NCI-H187 (cell line): ENCODE measurements at regions not wholly inside any gene's neighbourhood (a gene's known extent, or its start where the extent isn't known, plus 50 kb on each side); places are given as distances from the start of the nearest gene placed in this dataset.

Experiments
- DNase-seq, 2 experiments: peaks; one replicate each; lab custom pipeline; 2025; lab: John Stamatoyannopoulos, UW

DNA sequence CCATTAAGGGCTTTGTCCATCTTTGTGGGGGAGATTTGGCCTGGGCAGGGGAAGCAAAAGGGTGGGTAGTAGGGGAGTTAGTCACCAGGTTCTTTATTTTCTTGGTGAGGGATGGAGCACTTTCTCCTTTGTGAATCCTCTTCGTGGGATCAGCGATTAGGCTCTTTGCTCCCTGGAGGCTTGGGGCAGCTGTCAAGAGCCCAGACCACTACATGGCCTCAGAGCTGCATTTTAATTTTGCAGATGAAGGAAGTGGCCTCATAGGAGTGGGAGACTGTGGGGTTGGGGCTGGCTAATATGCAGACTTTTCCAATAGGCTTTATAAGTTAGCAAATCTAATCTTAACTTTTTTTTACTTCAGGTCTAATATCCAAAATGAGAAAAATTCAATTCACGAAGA lies 168.1 kb upstream of the DEFB112 start:
- no peak for DNase-seq

GRCh38 chr6:50236164-50236563 lies 186.4 kb upstream of the DEFB112 start:
- DNase-seq = no peak

DNA sequence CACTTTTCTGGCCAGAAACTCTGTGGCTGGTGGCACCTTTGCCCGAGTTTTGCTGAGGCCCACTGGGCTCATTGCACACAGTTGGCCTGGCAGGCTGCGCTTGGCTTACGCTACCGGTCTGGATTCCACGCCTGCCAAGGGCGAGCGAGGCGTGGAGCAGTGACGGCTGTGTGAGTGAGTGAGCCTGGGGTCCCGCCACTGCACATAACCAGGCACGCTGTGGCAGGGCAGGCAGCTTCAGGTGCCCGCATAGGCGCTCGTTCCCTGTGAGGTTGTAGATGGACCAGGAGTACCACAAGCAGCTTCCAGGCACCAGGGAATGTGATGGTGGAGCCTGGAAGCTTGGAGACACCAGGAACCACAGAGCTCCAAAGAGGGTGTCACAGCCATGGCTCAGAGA lies 190.1 kb upstream of the DEFB112 start:
- DNase-seq = no peak

DNA sequence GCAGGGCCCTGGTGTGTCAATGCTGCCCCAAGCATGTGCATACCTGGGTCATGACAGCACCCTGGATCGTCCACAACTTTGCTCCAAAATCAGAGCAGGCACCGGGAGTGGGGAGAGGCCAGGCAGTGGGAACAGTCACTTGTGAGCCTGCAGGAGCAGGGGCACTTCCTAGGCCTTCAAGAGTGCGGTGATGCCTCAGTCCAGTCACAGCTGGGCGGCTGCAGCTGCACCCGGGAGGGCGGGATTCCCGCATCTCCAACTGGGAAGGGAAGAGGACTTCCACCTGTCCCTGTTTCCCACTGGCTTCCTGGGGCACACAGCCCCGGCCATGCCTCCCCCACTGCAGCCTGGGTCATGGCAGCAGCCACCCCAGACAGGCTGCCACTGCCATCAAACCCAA lies 191.3 kb upstream of the DEFB112 start:
- no peak for DNase-seq

GRCh38 chr6:50249493-50249892 lies 199.8 kb upstream of the DEFB112 start:
- DNase-seq = no peak

GRCh38 chr6:50257322-50257721 lies 207.6 kb upstream of the DEFB112 start:
- DNase-seq = no peak

DNA sequence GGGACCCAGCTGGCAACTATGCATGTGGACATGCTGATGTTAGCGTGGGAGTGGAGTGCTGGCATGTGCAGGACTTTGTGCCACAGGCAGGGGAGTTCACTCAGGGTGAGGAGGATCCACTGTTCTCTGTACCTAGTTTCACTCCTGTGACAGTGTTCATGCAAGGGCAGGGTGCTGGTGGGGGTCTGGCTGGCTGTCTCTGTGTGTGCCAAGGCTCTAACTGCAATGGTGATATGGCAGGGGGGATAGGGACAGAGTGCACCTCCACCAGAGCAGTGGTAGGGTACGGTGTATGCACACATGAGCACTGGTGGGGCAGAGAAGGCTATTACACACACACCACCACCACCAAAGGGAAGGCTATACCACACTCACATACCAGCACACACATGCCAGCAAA lies 210.2 kb upstream of the DEFB112 start:
- no peak for DNase-seq

DNA sequence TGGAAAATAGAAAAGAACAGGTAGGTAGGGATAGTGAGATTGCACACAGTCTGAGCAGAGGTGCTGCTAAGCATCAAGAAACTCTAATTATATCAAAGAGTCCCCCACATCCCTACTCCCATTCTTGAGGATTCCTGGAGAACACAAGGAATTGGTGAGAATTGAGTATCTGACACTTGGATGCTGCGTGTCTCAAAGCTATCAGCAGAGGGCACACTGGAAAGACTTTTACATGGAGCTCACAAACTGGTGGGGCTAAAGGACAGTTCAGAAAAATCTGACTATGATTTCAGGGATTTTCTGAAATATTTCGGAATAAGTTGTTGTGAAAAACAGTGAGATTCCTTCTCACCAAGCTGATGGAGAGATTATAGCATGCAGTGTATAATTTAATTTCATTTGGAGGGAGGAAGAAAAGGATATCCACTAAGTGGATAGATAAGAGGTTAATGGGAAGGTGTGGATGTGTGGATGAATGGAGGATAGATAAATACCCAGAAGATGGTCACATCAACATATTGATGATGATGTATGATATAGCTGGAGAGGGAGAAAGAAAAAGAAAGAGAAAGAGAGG lies 215.4 kb upstream of the DEFB112 start:
- no peak for DNase-seq

DNA sequence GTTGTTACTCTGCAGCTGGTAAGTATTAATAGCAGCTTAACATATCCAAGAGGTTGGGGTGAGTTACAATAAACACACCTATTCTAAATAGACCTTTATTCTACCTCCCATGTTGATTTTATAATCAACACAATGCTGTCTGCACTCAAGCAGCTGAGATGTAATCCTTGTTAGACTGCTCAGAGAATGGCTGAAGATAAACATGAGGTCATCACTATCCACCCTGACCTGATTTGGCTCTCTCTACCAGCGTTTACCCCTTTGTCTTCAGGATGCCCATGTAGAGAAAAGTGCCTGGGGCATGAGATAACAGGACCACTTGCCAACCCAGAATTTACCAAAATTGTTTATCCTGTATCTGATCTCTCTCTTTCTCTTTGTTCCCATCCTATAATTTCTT lies 220.7 kb upstream of the DEFB112 start:
- no peak for DNase-seq

DNA sequence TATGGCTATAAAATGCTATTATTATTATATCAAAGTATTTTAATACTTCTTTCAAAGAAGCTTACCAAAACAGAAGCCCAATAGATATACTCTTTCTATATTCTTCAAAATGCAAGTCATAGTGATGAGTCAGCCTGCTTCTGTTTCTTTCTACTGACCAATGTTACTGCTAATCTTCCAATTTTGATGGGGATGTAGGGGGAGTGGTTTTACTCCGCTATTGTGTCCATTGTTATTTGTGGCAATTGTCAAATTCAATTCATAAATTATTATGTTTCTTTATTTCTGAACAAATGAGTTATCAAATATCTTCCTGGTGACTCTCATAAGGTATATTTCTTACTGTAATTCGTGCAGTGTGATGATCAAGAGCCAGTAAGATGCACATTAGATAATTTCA lies 221.5 kb upstream of the DEFB112 start:
- DNase-seq = no peak

- no peak for DNase-seq
Observed at GRCh38 chr6:50271817-50272216, 222.1 kb upstream of the DEFB112 start.

DNA sequence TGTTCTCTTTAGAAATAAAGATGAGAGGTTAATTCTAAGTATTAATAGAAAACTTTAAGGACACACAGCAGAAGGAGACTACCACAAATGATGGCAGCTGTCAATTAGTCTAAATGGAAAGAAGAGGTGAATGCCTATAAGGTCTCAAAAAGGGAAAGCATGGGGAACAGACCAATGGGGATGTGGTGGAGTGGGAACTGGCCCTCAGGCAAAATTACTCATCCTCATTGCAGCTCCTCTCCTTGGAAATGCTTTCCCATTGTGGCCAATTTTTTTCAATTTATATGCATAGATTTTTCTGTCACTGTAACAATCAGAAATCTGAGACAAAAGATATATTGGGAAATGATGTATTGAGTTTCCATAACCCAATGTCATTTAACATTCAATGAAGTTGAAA lies 222.9 kb upstream of the DEFB112 start:
- DNase-seq = no peak

GRCh38 chr6:50276771-50277261 lies 227.1 kb upstream of the DEFB112 start:
- DNase-seq = no peak

GRCh38 chr6:50277774-50278173 lies 228.0 kb upstream of the DEFB112 start:
- DNase-seq = no peak

GRCh38 chr6:50278663-50279062 lies 228.9 kb upstream of the DEFB112 start:
- DNase-seq = no peak

DNA sequence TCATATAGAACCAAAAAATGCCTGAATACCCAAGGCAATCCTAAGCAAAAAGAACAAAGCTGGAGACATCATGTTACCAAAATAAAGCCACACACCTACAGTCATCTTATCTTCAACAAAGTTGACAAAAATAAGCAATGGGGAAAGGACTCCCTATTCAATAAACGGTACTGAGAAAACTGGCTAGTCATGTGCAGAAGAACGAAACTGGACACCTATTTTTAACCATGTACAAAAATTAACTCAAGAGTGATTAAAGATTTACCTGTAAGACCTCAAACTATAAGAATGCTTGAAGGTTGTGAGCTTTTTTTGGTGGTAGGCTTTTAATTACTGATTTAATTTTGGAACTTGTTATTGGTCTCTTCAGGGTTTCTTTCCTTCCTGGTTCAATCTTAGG lies 236.0 kb upstream of the DEFB112 start:
- no peak for DNase-seq

GRCh38 chr6:50288241-50288640 lies 238.5 kb upstream of the DEFB112 start:
- no peak for DNase-seq

- DNase-seq = no peak
Observed at GRCh38 chr6:50288881-50289280, 239.2 kb upstream of the DEFB112 start.

DNA sequence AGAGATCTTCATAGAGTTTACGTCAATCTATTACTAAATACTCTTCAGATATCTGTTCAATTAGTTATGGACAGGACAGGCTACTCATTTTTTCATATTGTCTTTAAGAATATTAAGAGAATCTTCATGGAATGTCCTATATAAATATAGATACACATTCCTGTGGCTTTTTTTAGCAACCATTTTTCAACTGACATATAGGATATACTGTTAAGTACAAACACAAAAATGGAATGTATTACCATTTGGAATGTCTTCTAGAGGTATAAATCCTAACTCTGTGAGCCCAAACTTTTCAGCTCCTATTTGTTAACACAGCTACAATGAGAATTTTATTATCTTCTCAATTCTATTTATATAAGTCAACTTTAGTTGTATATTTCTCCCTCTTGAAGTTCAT lies 239.6 kb upstream of the DEFB112 start:
- DNase-seq = no peak

DNA sequence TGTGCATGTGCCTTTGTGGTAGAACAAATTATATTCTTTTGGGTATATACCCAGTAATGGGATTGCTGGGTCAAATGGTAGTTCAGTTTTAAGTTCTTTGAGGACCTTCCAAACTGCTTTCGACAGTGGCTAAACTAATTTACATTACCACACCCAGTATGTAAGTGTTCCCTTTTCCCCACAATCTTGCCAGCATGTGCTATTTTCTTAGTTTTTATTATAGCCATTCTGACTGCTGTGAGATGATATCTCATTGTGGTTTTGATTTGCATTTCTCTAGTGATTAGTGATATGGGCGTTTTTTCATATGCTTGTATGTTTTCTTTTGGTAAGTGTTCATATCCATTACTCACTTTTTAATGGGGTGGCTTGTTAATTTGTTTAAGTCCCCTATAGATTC lies 251.6 kb upstream of the DEFB112 start:
- no peak for DNase-seq

DNA sequence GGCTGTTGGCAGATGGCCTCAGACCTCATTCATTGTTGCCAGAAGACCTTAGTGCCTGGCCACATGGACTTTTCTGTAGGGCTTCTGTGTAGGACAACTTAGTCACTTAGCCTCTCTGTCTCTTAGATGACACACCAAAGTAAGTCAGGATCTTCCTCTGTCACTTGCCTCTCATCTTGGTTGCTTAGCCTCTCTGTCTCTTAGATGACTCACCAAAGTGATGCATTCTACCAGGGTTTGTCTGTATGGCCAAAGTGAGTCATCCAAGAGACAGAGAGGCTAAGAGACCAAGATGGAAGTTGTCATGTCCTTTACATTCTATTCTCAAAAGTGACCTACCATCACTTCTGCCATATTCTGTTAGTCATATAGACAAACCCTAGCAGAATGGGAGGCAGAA lies 255.9 kb upstream of the DEFB112 start:
- no peak for DNase-seq

- no peak for DNase-seq
Observed at GRCh38 chr6:50318536-50318935, 268.8 kb upstream of the DEFB112 start.

DNA sequence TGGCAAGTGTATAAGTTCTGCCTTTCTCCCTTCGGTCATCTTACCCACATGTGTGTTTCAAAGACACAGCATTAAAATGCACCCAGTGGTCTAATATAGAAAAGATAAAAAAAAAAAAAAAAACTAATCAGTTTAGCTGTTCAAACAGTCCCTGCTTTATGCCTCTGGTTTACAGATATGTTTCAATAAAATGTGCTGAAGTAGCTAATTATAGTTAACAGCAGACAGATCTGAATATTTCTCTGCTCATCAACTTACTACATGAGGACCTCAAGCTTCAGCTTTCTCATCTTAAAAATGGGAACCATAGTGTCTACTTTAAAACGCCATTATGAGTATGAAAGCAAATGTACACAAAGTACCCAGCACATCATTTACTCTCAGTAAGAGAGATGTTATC lies 280.6 kb upstream of the DEFB112 start:
- DNase-seq = no peak

DNA sequence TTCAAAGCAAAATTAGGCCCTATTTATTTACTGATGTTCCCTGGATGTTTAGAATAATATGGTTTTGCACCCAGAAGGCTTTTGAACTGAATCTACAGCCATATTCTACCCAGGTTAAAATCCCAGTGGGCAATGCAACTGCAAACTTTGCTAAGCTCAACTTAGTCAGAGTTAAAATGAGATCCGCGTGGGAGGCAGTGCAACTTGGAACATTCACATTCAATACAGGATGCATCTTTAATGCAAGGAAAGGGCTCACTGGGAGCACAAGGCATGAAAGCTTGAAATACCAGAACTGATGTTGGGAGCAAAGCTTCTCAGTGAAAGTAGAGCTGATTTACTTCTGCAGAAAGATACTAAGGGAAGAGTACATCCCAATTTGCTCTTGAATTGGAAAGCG lies 281.2 kb upstream of the DEFB112 start:
- DNase-seq = no peak

- DNase-seq = no peak
Observed at GRCh38 chr6:50333696-50334095, 284.0 kb upstream of the DEFB112 start.
